ENCODE measurements at regions not wholly inside any gene's neighbourhood (a gene's known extent, or its start where the extent isn't known, plus 50 kb on each side); places are given as distances from the start of the nearest gene placed in this dataset.

- no peak for TF ChIP-seq ZBTB26 (CRISPR knock-in tag; IDR thresholded peaks at IDR 0.05)
- no peak for TF ChIP-seq ZFP30 (CRISPR knock-in tag; IDR thresholded peaks at IDR 0.05; ENCODE audit: borderline replicate concordance)
Observed at GRCh38 chr2:156190517-156190916, 142.0 kb downstream of the NR4A2 start.

Measured in K562 (cell line).